MM.1S (cell line): ENCODE measurements at regions not wholly inside any gene's neighbourhood (a gene's known extent, or its start where the extent isn't known, plus 50 kb on each side); places are given as distances from the start of the nearest gene placed in this dataset.

Experiments used
- EZH2 ChIP-seq: fragments of 300-600 bp; sonication (generic); optimal IDR thresholded peaks from 2 replicates; pipeline ENCODE3; 2017; ENCODE audit warnings: low read depth, mild to moderate bottlenecking, antibody characterized with exemption, low read length, mixed read lengths
- TF ChIP-seq, protein P1 (sequence below): fragments of 300-600 bp; sonication (generic); IDR thresholded peaks from 2 replicates; pipeline ENCODE4 v1.5.1; 2016; ENCODE audit warnings: antibody characterized with exemption, low read length, mixed read lengths

DNA sequence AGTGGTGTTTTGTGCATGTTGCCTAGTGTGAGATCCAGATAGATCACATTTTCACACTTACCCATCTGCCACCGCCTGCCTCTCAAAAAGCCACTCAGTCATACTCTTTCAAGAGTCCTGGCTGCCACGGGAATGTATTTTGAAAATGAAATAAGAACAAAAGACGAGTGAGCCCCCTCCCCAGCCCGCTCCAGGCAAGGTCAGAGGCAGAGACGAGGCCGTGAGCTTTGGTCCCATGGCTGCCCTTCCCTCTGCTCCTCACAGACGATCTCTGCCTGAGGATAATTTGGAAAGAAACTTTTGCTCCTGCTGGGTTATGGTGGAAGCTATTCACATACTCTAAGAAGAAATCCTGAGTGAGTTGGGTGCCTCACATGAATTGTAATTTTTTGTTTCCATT, 924.3 kb downstream of the BCL11B start:
- TF ChIP-seq, protein P1, sequence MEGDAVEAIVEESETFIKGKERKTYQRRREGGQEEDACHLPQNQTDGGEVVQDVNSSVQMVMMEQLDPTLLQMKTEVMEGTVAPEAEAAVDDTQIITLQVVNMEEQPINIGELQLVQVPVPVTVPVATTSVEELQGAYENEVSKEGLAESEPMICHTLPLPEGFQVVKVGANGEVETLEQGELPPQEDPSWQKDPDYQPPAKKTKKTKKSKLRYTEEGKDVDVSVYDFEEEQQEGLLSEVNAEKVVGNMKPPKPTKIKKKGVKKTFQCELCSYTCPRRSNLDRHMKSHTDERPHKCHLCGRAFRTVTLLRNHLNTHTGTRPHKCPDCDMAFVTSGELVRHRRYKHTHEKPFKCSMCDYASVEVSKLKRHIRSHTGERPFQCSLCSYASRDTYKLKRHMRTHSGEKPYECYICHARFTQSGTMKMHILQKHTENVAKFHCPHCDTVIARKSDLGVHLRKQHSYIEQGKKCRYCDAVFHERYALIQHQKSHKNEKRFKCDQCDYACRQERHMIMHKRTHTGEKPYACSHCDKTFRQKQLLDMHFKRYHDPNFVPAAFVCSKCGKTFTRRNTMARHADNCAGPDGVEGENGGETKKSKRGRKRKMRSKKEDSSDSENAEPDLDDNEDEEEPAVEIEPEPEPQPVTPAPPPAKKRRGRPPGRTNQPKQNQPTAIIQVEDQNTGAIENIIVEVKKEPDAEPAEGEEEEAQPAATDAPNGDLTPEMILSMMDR: no peak
- TF ChIP-seq EZH2: no peak
